Islet precursor cell (in vitro differentiated cells): ENCODE measurements at regions not wholly inside any gene's neighbourhood (a gene's known extent, or its start where the extent isn't known, plus 50 kb on each side); places are given as distances from the start of the nearest gene placed in this dataset.
"Not testable (repeated sequence)": the region's sequence is repeated elsewhere in the genome, so short reads cannot be mapped to it uniquely, and the experiment has no call there.

Experiments
- DNase-seq: peaks from one replicate; pipeline ENCODE4 v3.0.0-alpha.2; 2018

- not testable (repeated sequence) for DNase-seq
These were observed 272.4 kb upstream of the NRSN1 start for GRCh38 chr6:23853566-23854133.

- DNase-seq = not testable (repeated sequence)
These were observed 271.9 kb upstream of the NRSN1 start for GRCh38 chr6:23854154-23854553.

GRCh38 chr6:23855497-23856116, 270.4 kb upstream of the NRSN1 start:
- DNase-seq = no peak

- DNase-seq = no peak
These were observed 255.5 kb upstream of the NRSN1 start for GRCh38 chr6:23870496-23870895.

GRCh38 chr6:23873161-23873560, 252.9 kb upstream of the NRSN1 start:
- no peak for DNase-seq

GRCh38 chr6:23875006-23875405, 251.0 kb upstream of the NRSN1 start:
- no peak for DNase-seq

GRCh38 chr6:23879816-23880215, 246.2 kb upstream of the NRSN1 start:
- no peak for DNase-seq

GRCh38 chr6:23890543-23891227, 235.3 kb upstream of the NRSN1 start:
- no peak for DNase-seq

- DNase-seq = no peak
These were observed 220.7 kb upstream of the NRSN1 start for GRCh38 chr6:23905133-23905815.

GRCh38 chr6:23910420-23910819, 215.6 kb upstream of the NRSN1 start:
- no peak for DNase-seq

- DNase-seq = no peak
These were observed 198.1 kb upstream of the NRSN1 start for GRCh38 chr6:23927935-23928334.

GRCh38 chr6:23929201-23929600, 196.8 kb upstream of the NRSN1 start:
- no peak for DNase-seq

GRCh38 chr6:23940466-23940865, 185.5 kb upstream of the NRSN1 start:
- DNase-seq = peak; percentile 75

GRCh38 chr6:23951691-23952090, 174.3 kb upstream of the NRSN1 start:
- no peak for DNase-seq

GRCh38 chr6:23952245-23952644, 173.8 kb upstream of the NRSN1 start:
- DNase-seq = no peak

GRCh38 chr6:23953976-23954375, 172.0 kb upstream of the NRSN1 start:
- DNase-seq = no peak

GRCh38 chr6:23957017-23957416, 169.0 kb upstream of the NRSN1 start:
- no peak for DNase-seq

- no peak for DNase-seq
These were observed 161.2 kb upstream of the NRSN1 start for GRCh38 chr6:23964865-23965264.

- no peak for DNase-seq
These were observed 156.7 kb upstream of the NRSN1 start for GRCh38 chr6:23969344-23969743.

GRCh38 chr6:23977706-23978105, 148.3 kb upstream of the NRSN1 start:
- DNase-seq = no peak

GRCh38 chr6:23980965-23981364, 145.1 kb upstream of the NRSN1 start:
- peak; percentile 58 for DNase-seq

- no peak for DNase-seq
These were observed 144.1 kb upstream of the NRSN1 start for GRCh38 chr6:23981923-23982322.

- DNase-seq = no peak
These were observed 142.3 kb upstream of the NRSN1 start for GRCh38 chr6:23983735-23984134.

- no peak for DNase-seq
These were observed 141.0 kb upstream of the NRSN1 start for GRCh38 chr6:23985015-23985414.
